ENCODE measurements at regions not wholly inside any gene's neighbourhood (a gene's known extent, or its start where the extent isn't known, plus 50 kb on each side); places are given as distances from the start of the nearest gene placed in this dataset.

GRCh38 chr3:71891483-71891882, 106.5 kb upstream of the PROK2 start:
- no peak overlapping the region for H3K27ac ChIP-seq
- ChIA-PET POLR2A (ENCODE audit: low non-redundant PET) (no interaction called here), CTCF (interaction anchor here (0.6 kb wide), 1 partner anchor 25 kb away, joined by 3 read pairs; no protein-coding TSS in a partner anchor)
- DNase-seq (ENCODE audit: low spot score) = no peak
- no peak for TF ChIP-seq CTCF (conservative IDR thresholded peaks at IDR 0.05; ENCODE audit: low read depth)

- no peak for DNase-seq (ENCODE audit: low spot score)
- ChIA-PET POLR2A (ENCODE audit: low non-redundant PET) (no interaction called here), CTCF (interaction anchor here (0.8 kb wide), 2 partner anchors 15 to 29 kb away, joined by 5 to 6 read pairs; no protein-coding TSS in a partner anchor)
- TF ChIP-seq CTCF (conservative IDR thresholded peaks at IDR 0.05; ENCODE audit: low read depth) = no peak
- no peak overlapping the region for H3K27ac ChIP-seq
Measured at GRCh38 chr3:71890356-71890931, 105.5 kb upstream of the PROK2 start.

- ChIA-PET POLR2A (ENCODE audit: low non-redundant PET) (no interaction called here), CTCF (interaction anchor here (1.1 kb wide), 1 partner anchor 12 kb away, joined by 3 read pairs; no protein-coding TSS in a partner anchor)
- no peak overlapping the region for H3K27ac ChIP-seq
- no peak for TF ChIP-seq CTCF (conservative IDR thresholded peaks at IDR 0.05; ENCODE audit: low read depth)
- DNase-seq (ENCODE audit: low spot score) = no peak
Measured at GRCh38 chr3:71887256-71887655, 102.3 kb upstream of the PROK2 start.

- DNase-seq (ENCODE audit: low spot score) = no peak
- no peak overlapping the region for H3K27ac ChIP-seq
- CTCF ChIA-PET = no interaction called here
- TF ChIP-seq CTCF (conservative IDR thresholded peaks at IDR 0.05; ENCODE audit: low read depth) = no peak
- POLR2A ChIA-PET (ENCODE audit: low non-redundant PET) = no interaction called here
Measured at GRCh38 chr3:71885006-71885405, 100.1 kb upstream of the PROK2 start.

- DNase-seq (ENCODE audit: low spot score) = no peak
- POLR2A ChIA-PET (ENCODE audit: low non-redundant PET) = no interaction called here
- TF ChIP-seq CTCF (conservative IDR thresholded peaks at IDR 0.05; ENCODE audit: low read depth) = no peak
- CTCF ChIA-PET = interaction anchor here (1.1 kb wide), 1 partner anchor 12 kb away, joined by 3 read pairs; no protein-coding TSS in a partner anchor
- H3K27ac ChIP-seq = no peak overlapping the region
Measured at GRCh38 chr3:71881732-71882131, 96.8 kb upstream of the PROK2 start.

- no peak for DNase-seq (ENCODE audit: low spot score)
- ChIA-PET POLR2A (ENCODE audit: low non-redundant PET) (no interaction called here), CTCF (interaction anchor here (1.1 kb wide), 1 partner anchor 13 kb away, joined by 3 read pairs; no protein-coding TSS in a partner anchor)
- no peak for TF ChIP-seq CTCF (conservative IDR thresholded peaks at IDR 0.05; ENCODE audit: low read depth)
- no peak overlapping the region for H3K27ac ChIP-seq
Measured at GRCh38 chr3:71881041-71881440, 96.1 kb upstream of the PROK2 start.
